IMR-90 (cell line): ENCODE measurements at regions not wholly inside any gene's neighbourhood (a gene's known extent, or its start where the extent isn't known, plus 50 kb on each side); places are given as distances from the start of the nearest gene placed in this dataset.

ENCODE experiments used
- FOS ChIP-seq: fragments of 150-350 bp; IDR thresholded peaks from 2 replicates; pipeline ENCODE4 v1.6.1; 2016; ENCODE audit warnings: low read depth, low read length
- MAFK ChIP-seq: IDR thresholded peaks from 2 replicates; pipeline ENCODE4 v1.6.1; 2012; ENCODE audit warnings: low read depth, low read length, improper control_type of control experiment
- TF ChIP-seq, protein P1 (sequence below): conservative IDR thresholded peaks from 2 replicates; pipeline ENCODE4 v1.5.1; 2012; ENCODE audit warnings: mild to moderate bottlenecking, low read depth, low read length, improper control_type of control experiment

DNA sequence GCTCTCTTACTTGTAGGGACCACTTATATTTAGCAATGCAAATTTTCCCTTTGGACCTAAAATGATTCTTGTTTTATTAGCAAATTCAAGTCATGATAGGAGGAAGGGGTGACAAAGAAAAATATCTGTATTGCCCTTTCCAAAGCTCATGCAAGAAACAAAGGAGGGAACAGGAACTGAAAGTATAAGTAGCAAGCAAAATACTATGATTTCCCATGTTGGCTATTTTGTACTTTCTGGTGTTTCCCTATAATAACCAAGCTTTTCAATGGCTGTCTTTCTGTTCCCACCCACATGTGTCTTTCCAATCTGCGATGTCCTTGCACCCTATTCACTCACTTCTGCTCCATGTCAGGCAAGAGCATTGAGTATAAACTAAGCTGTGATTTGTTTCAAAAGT is 279.7 kb downstream of the RNF144A start:
- TF ChIP-seq, protein P1, sequence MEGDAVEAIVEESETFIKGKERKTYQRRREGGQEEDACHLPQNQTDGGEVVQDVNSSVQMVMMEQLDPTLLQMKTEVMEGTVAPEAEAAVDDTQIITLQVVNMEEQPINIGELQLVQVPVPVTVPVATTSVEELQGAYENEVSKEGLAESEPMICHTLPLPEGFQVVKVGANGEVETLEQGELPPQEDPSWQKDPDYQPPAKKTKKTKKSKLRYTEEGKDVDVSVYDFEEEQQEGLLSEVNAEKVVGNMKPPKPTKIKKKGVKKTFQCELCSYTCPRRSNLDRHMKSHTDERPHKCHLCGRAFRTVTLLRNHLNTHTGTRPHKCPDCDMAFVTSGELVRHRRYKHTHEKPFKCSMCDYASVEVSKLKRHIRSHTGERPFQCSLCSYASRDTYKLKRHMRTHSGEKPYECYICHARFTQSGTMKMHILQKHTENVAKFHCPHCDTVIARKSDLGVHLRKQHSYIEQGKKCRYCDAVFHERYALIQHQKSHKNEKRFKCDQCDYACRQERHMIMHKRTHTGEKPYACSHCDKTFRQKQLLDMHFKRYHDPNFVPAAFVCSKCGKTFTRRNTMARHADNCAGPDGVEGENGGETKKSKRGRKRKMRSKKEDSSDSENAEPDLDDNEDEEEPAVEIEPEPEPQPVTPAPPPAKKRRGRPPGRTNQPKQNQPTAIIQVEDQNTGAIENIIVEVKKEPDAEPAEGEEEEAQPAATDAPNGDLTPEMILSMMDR, result no peak
- TF ChIP-seq MAFK (no peak), FOS (no peak)
